HCT116 (cell line): ENCODE measurements at regions not wholly inside any gene's neighbourhood (a gene's known extent, or its start where the extent isn't known, plus 50 kb on each side); places are given as distances from the start of the nearest gene placed in this dataset.

Experiments used
- ATAC-seq: fragments of 200-7000 bp; cut with Tn5 transposase; 2 replicates; pipeline ENCODE4 v1.9.1; 2020; ENCODE audit warnings: mild to moderate bottlenecking, moderate library complexity
- BruUV-seq: library from RNA; stranded (reverse); fragments of 400-500 nt; replicated peaks from 2 replicates; lab custom pipeline; 2021; lab: Mats Ljungman, UMichigan
- CTCF ChIA-PET: fragments of 300-600 bp; sonication (Branson Sonifier 250); formaldehyde crosslinking; loops from one replicate; lab custom pipeline; 2021; ENCODE audit warnings: antibody characterized with exemption; lab: Charles Lee
- POLR2A ChIA-PET: fragments of 300-600, 350-600 bp; sonication (Branson Sonifier 250); formaldehyde crosslinking; loops from one replicate; lab custom pipeline; 2021; ENCODE audit warnings: antibody characterized with exemption; lab: Charles Lee
- RAD21 ChIA-PET, 2 experiments: fragments of 300-600 bp; sonication (Branson Sonifier 250); formaldehyde crosslinking; loops; one replicate each; lab custom pipeline; 2023; ENCODE audit warnings: low total read pairs in 2 of 2; ENCODE audit not compliant: uncharacterized antibody in 2 of 2, unreplicated experiment in 2 of 2, low non-redundant PET in 1 of 2; lab: Charles Lee
- DNase-seq: peaks from one replicate; pipeline ENCODE4 v3.0.0-alpha.2; 2010; ENCODE audit warnings: low read depth, low spot score
- H2AFZ ChIP-seq: fragments of 200-600 bp; shearing (Covaris generic), sonication (generic); 2 replicates; pipeline ENCODE4 v1.6.1; 2017; ENCODE audit warnings: low read depth, mixed run types, mixed read lengths, antibody characterized with exemption, low read length; ENCODE audit not compliant: poor library complexity, severe bottlenecking
- H3K27ac ChIP-seq: 2 replicates; pipeline ENCODE4 v1.5.1; 2012; ENCODE audit warnings: low read depth, low read length
- H3K27me3 ChIP-seq: fragments of 200-600 bp; sonication (generic); 2 replicates; pipeline ENCODE4 v1.6.1; 2016; ENCODE audit warnings: mixed run types, low read length, mixed read lengths; ENCODE audit not compliant: insufficient read depth
- H3K36me3 ChIP-seq, 2 experiments: fragments of 200-500 bp in 1 of 2; fragments of 200-600 bp in 1 of 2; sonication (Bioruptor generic) in 1 of 2; sonication (generic) in 1 of 2; 2 replicates each; pipeline versions ENCODE4 v1.5.1 to v1.6.1; 2014 to 2016; ENCODE audit warnings: low read length in 2 of 2, inconsistent platforms in 1 of 2, mixed read lengths in 1 of 2, mixed run types in 1 of 2; ENCODE audit not compliant: insufficient read depth in 2 of 2, control insufficient read depth in 1 of 2
- H3K4me1 ChIP-seq, 2 experiments: fragments of 200-600 bp in 1 of 2; sonication (generic) in 1 of 2; 2 replicates each; pipeline versions ENCODE4 v1.5.1 to v1.6.1; 2012 to 2017; ENCODE audit warnings: low read length in 2 of 2, inconsistent platforms in 1 of 2, mild to moderate bottlenecking in 1 of 2, mixed read lengths in 1 of 2, mixed run types in 1 of 2, moderate library complexity in 1 of 2; ENCODE audit not compliant: insufficient read depth in 2 of 2, control insufficient read depth in 1 of 2
- H3K4me2 ChIP-seq: fragments of 200-600 bp; sonication (generic); 2 replicates; pipeline ENCODE4 v1.6.1; 2017; ENCODE audit warnings: mixed run types, low read length, mixed read lengths
- H3K4me3 ChIP-seq, 2 experiments: fragments of 200-600 bp in 1 of 2; sonication (generic) in 1 of 2; replicated peaks in 1 of 2; 2 replicates each; pipeline ENCODE4 v1.5.1; 2011 to 2016; ENCODE audit warnings: low read length in 2 of 2, control low read depth in 1 of 2, low read depth in 1 of 2, mild to moderate bottlenecking in 1 of 2, mixed read lengths in 1 of 2, mixed run types in 1 of 2
- H3K79me2 ChIP-seq: fragments of 200-600 bp; sonication (generic); 2 replicates; pipeline ENCODE4 v1.6.1; 2017; ENCODE audit warnings: mild to moderate bottlenecking, mixed run types, low read length, moderate library complexity, mixed read lengths; ENCODE audit not compliant: insufficient read depth
- H3K9ac ChIP-seq: fragments of 200-600 bp; sonication (generic); 2 replicates; pipeline ENCODE4 v1.6.1; 2016; ENCODE audit warnings: low read length, mixed read lengths
- H3K9me2 ChIP-seq: fragments of 200-600 bp; sonication (generic), shearing (Covaris generic); 2 replicates; pipeline ENCODE4 v1.6.1; 2017; ENCODE audit warnings: mixed run types, mild to moderate bottlenecking, moderate library complexity; ENCODE audit not compliant: insufficient read depth
- H3K9me3 ChIP-seq, 2 experiments: fragments of 200-500 bp in 1 of 2; fragments of 200-600 bp in 1 of 2; sonication (Bioruptor generic) in 1 of 2; sonication (generic) in 1 of 2; 2 replicates each; pipeline ENCODE4 v1.6.1; 2014 to 2017; ENCODE audit warnings: low read length in 2 of 2, mixed read lengths in 2 of 2, inconsistent platforms in 1 of 2, low read depth in 1 of 2, mild to moderate bottlenecking in 1 of 2, mixed run types in 1 of 2, moderate library complexity in 1 of 2; ENCODE audit not compliant: control insufficient read depth in 1 of 2, insufficient read depth in 1 of 2
- H4K20me1 ChIP-seq: fragments of 200-600 bp; sonication (generic), shearing (Covaris generic); 2 replicates; pipeline ENCODE4 v1.6.1; 2017; ENCODE audit warnings: mixed run types, mild to moderate bottlenecking, moderate library complexity; ENCODE audit not compliant: insufficient read depth
- EZH2phosphoT487 ChIP-seq: fragments of 200-600 bp; IDR thresholded peaks from 2 replicates; pipeline ENCODE4 v1.6.1; 2018; ENCODE audit warnings: antibody characterized with exemption, borderline replicate concordance
- FOSL1 ChIP-seq: IDR thresholded peaks from 2 replicates; pipeline ENCODE4 v1.6.1; 2012; ENCODE audit warnings: low read depth
- JUND ChIP-seq: IDR thresholded peaks from 2 replicates; pipeline ENCODE4 v1.6.1; 2012
- POLR2A ChIP-seq: IDR thresholded peaks from 2 replicates; pipeline ENCODE4 v1.7.0; 2011; ENCODE audit warnings: borderline replicate concordance; ENCODE audit not compliant: insufficient read depth, insufficient read length; ENCODE audit errors: extremely low read depth
- POLR2AphosphoS5 ChIP-seq: IDR thresholded peaks from 2 replicates; pipeline ENCODE4 v1.6.1; 2011; ENCODE audit warnings: mild to moderate bottlenecking, low read depth, low read length, moderate library complexity
- RAD21 ChIP-seq: IDR thresholded peaks from 2 replicates; pipeline ENCODE4 v1.6.1; 2012; ENCODE audit warnings: low read depth, mild to moderate bottlenecking
- SIN3A ChIP-seq: IDR thresholded peaks from 2 replicates; pipeline ENCODE4 v1.6.1; 2012; ENCODE audit warnings: low read depth
- SP1 ChIP-seq: IDR thresholded peaks from 2 replicates; pipeline ENCODE4 v1.6.1; 2012; ENCODE audit warnings: low read depth
- SRF ChIP-seq: IDR thresholded peaks from 2 replicates; pipeline ENCODE4 v1.6.1; 2012; ENCODE audit warnings: low read depth
- TCF7L2 ChIP-seq: IDR thresholded peaks from 2 replicates; pipeline ENCODE4 v1.7.0; 2011; ENCODE audit warnings: borderline replicate concordance, inconsistent platforms; ENCODE audit not compliant: insufficient read depth, insufficient read length; ENCODE audit errors: extremely low read depth
- YY1 ChIP-seq: IDR thresholded peaks from 2 replicates; pipeline ENCODE4 v1.6.1; 2011; ENCODE audit warnings: low read length, low read depth, moderate library complexity, mild to moderate bottlenecking; ENCODE audit not compliant: insufficient replicate concordance; ENCODE audit errors: extremely low read depth
- ZFX ChIP-seq: fragments of 450-650 bp; IDR thresholded peaks from 2 replicates; pipeline ENCODE4 v1.6.1; 2017
- ZNF274 ChIP-seq: fragments of 200-500 bp; sonication (Bioruptor generic); IDR thresholded peaks from 2 replicates; pipeline ENCODE4 v1.6.1; 2014; ENCODE audit warnings: mild to moderate bottlenecking, low read depth, low read length, inconsistent platforms
- intact Hi-C: fragments of 100-400 bp; cut with micrococcal nuclease; formaldehyde crosslinking; loops from 2 replicates; pipeline ENCODE4 v1.10.0; 2022
- TF ChIP-seq, protein P1 (sequence below): IDR thresholded peaks from 2 replicates; pipeline ENCODE4 v1.6.1; 2011; ENCODE audit warnings: mild to moderate bottlenecking, low read length, moderate library complexity; ENCODE audit not compliant: insufficient replicate concordance; ENCODE audit errors: extremely low read depth

DNA sequence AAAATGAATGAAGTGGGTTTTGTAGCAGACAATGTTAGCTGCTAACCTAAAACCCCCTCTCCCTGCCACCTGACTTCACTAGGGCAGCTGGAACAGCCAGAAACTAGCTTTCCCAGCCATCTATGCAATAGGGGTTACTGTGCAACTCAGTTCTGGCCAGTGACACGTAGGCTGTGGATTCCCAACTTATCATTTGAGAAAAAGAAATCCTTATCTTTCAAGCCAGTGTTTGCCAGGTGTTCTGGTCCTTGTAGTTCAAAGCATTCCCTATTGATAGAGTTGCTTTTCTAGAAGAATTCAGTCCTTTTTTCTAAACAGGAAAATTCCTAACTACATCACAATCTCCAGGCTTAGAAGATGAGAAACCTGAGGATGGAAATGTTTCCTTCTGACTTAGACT is 144.5 kb upstream of the ELAC2 start:
- Histone ChIP-seq H3K9ac (no peak overlapping the region), H3K27ac (no peak overlapping the region), H4K20me1 (no peaks in the 10 kb centered on the region), H2AFZ (no peak overlapping the region)
- ATAC-seq, result no peak
- BruUV-seq, result no TSS peak
- no peak for TF ChIP-seq RAD21
- no peak for TF ChIP-seq ZFX
- no peak for TF ChIP-seq FOSL1
- no peak for TF ChIP-seq YY1
- TF ChIP-seq TCF7L2, result no peak
- no peak for TF ChIP-seq SIN3A
- TF ChIP-seq EZH2phosphoT487, result no peak
- no peak for TF ChIP-seq SRF
- no peak for TF ChIP-seq POLR2A
- TF ChIP-seq JUND, result no peak
- TF ChIP-seq POLR2AphosphoS5, result no peak
- TF ChIP-seq, all 23 proteins: peak for 0
- no peaks in the 10 kb centered on the region for H3K9me3 ChIP-seq
- ChIA-PET RAD21 (no interaction called here), CTCF (no interaction called here), POLR2A (no interaction called here)
- H3K4me3 ChIP-seq, result no peak overlapping the region
- 0 out of 2 replicates have a peak, but pooled peaks cover 5% of the 10 kb centered on the region for H3K27me3 ChIP-seq
- H3K9me2 ChIP-seq, result no peaks in the 10 kb centered on the region
- no peak overlapping the region for H3K4me2 ChIP-seq
- DNase-seq, result no peak
- H3K79me2 ChIP-seq, result no peaks in the 10 kb centered on the region
- no peaks in the 10 kb centered on the region for H3K4me1 ChIP-seq
- no peaks in the 10 kb centered on the region for H3K36me3 ChIP-seq
- intact Hi-C loops, result no loop called here

DNA sequence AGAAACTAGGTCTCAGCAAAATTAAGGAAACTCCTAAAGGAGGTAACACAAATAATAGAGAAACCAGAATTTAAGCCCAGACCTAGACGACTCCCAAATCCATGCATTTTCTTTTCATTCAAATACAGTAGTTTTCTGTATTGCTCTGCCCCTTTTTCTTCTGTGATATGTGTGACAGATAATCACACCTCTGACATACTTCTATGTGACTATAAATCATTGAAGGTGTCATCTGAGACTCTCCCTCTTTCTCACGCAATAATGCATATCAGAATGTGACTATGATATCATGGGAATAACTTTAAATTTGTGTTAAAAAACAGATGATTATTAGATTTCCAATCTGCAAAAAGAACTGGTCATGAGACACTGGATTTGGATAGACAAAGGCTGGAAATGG is 143.0 kb upstream of the ELAC2 start:
- BruUV-seq, result no TSS peak
- no peaks in the 10 kb centered on the region for H3K4me1 ChIP-seq
- CTCF ChIA-PET, result no interaction called here

More for the DNA sequence above, 143.0 kb upstream of the ELAC2 start:
- POLR2A ChIA-PET, result no interaction called here
- no peak overlapping the region for H2AFZ ChIP-seq
- no peak overlapping the region for H3K4me2 ChIP-seq
- TF ChIP-seq SP1 (no peak), ZNF274 (no peak), POLR2AphosphoS5 (no peak), ZFX (no peak), JUND (no peak), POLR2A (no peak), EZH2phosphoT487 (no peak)
- TF ChIP-seq, protein P1, sequence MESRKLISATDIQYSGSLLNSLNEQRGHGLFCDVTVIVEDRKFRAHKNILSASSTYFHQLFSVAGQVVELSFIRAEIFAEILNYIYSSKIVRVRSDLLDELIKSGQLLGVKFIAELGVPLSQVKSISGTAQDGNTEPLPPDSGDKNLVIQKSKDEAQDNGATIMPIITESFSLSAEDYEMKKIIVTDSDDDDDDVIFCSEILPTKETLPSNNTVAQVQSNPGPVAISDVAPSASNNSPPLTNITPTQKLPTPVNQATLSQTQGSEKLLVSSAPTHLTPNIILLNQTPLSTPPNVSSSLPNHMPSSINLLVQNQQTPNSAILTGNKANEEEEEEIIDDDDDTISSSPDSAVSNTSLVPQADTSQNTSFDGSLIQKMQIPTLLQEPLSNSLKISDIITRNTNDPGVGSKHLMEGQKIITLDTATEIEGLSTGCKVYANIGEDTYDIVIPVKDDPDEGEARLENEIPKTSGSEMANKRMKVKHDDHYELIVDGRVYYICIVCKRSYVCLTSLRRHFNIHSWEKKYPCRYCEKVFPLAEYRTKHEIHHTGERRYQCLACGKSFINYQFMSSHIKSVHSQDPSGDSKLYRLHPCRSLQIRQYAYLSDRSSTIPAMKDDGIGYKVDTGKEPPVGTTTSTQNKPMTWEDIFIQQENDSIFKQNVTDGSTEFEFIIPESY, result no peak
- RAD21 ChIA-PET, result no interaction called here
- intact Hi-C loops, result no loop called here
- ATAC-seq, result no peak
- no peak for DNase-seq
- H3K79me2 ChIP-seq, result no peaks in the 10 kb centered on the region
- no peak overlapping the region for H3K27ac ChIP-seq
- H3K9me2 ChIP-seq, result no peaks in the 10 kb centered on the region
- no peaks in the 10 kb centered on the region for H3K36me3 ChIP-seq
- H3K9me3 ChIP-seq, result no peaks in the 10 kb centered on the region
- 0 out of 2 replicates have a peak, but pooled peaks cover 5% of the 10 kb centered on the region for H3K27me3 ChIP-seq
- no peak overlapping the region for H3K9ac ChIP-seq
- no peaks in the 10 kb centered on the region for H4K20me1 ChIP-seq
- H3K4me3 ChIP-seq, result no peak overlapping the region
